ENCODE measurements at regions not wholly inside any gene's neighbourhood (a gene's known extent, or its start where the extent isn't known, plus 50 kb on each side); places are given as distances from the start of the nearest gene placed in this dataset.

- TF ChIP-seq CTCF (conservative IDR thresholded peaks at IDR 0.05; ENCODE audit: low read length), result no peak
- DNase-seq (ENCODE audit: low read depth), result no peak
- H3K4me3 ChIP-seq (ENCODE audit: low read length), result no peak overlapping the region
These were observed 352.0 kb downstream of the BTG1 start for GRCh38 chr12:91793676-91794075.

DNA sequence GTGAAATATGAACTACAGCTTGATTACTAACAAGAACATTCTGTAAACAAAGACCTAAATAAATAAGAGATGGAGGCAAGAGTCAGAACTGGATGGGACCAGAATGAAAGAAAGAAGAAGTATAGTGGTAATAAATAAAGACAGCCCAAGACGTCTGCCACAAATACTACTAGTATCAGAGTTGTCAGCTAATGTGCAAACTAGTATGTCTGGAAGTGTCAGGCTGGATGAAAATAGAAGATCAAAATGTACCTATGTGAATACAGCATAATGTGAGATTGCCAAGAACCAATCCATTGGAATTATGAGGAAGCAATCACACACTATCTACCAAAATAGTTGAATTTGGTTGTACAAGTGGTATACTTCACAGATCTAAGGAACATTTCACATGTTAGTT lies 353.0 kb downstream of the BTG1 start:
- H3K4me3 ChIP-seq (ENCODE audit: low read length), result no peak overlapping the region
- no peak for TF ChIP-seq CTCF (conservative IDR thresholded peaks at IDR 0.05; ENCODE audit: low read length)
- DNase-seq (ENCODE audit: low read depth), result no peak

DNA sequence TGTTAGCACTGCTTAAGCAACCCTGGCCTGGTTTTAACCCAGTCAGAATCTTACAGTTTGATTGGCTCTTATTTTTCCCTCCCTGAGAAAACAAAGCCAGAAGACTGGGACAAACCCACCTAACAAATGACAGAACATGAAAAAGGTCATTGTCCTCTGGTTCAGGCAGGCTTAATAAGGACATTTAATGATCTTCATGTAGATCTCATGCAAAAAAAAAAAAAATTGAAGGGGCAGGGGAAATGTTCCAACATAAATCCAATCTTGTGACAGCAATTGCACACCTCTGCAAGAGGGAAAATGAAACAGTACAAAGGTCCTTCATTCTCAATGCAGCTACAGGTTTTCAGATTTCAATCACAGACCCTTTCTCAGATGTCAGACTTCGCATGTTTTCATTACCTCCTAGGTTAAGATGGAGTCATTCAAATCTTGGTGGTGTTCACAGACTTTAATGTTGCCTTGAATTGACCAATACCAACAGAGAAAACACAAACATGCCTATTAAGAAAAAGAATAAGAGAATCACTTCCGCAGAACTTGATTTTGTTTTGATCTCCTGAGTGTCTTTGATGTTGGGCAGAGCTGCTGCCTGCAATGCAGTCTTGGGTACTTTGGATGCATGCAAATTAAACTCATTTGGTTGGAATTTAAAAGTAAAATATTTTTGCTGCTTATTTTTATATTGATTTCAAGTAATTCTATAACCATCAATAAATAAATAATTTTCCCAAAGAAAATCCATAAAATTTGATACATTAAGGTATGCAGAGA lies 359.0 kb downstream of the BTG1 start:
- DNase-seq (ENCODE audit: low read depth), result no peak
- TF ChIP-seq CTCF (conservative IDR thresholded peaks at IDR 0.05; ENCODE audit: low read length), result no peak

DNA sequence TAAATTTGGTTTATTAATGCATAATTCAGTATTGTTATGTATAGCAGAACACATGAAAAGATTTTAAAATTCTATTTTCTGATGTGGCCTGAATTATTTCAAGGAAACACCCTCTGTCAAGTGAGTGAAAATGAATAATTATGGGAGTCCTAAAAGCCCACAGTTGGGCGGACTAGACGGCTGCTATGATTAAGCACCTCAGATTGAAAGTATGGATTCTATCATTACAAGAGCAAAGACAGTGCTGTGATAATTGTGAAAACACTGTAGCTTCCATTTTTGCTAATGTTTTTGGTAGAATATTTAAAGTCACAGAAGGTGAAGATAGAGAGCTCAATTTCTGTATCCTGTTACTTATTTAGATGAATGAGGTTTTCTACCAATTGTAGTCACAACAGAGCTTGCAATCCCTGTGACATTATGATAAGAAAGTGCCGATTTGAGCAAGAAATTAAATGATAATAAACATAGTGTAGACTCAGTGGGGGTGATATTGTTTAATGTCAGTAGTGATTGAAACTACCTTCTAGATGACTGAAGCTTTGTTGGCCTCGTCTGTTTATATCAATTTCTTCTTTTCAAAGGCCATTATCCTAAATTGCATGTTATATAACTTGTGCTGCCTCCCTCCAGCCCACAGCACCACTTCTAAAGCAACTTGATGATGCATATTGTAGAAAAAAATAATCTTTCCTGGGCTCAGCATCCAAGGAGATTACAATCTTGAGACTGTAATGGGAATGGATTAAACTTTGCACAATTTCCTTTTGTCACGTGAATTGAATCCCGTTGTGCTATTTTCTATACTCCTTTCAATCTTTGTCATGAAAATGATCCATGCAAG lies 359.8 kb downstream of the BTG1 start:
- DNase-seq (ENCODE audit: low read depth), result no peak
- no peak for TF ChIP-seq CTCF (conservative IDR thresholded peaks at IDR 0.05; ENCODE audit: low read length)
- no peak overlapping the region for H3K4me3 ChIP-seq (ENCODE audit: low read length)

More for the DNA sequence above, 359.0 kb downstream of the BTG1 start:
- no peak overlapping the region for H3K4me3 ChIP-seq (ENCODE audit: low read length)

GRCh38 chr12:91781114-91781513 lies 364.5 kb downstream of the BTG1 start:
- peak; percentile 2 for DNase-seq (ENCODE audit: low read depth)
- H3K4me3 ChIP-seq (ENCODE audit: low read length), result no peak overlapping the region
- no peak for TF ChIP-seq CTCF (conservative IDR thresholded peaks at IDR 0.05; ENCODE audit: low read length)

- TF ChIP-seq CTCF (conservative IDR thresholded peaks at IDR 0.05; ENCODE audit: low read length), result no peak
- peak; percentile 84 for DNase-seq (ENCODE audit: low read depth)
- no peak overlapping the region for H3K4me3 ChIP-seq (ENCODE audit: low read length)
These were observed 366.7 kb downstream of the BTG1 start for GRCh38 chr12:91778938-91779400.

Measured in AG10803 (cell line).